ENCODE measurements at regions not wholly inside any gene's neighbourhood (a gene's known extent, or its start where the extent isn't known, plus 50 kb on each side); places are given as distances from the start of the nearest gene placed in this dataset.

DNA sequence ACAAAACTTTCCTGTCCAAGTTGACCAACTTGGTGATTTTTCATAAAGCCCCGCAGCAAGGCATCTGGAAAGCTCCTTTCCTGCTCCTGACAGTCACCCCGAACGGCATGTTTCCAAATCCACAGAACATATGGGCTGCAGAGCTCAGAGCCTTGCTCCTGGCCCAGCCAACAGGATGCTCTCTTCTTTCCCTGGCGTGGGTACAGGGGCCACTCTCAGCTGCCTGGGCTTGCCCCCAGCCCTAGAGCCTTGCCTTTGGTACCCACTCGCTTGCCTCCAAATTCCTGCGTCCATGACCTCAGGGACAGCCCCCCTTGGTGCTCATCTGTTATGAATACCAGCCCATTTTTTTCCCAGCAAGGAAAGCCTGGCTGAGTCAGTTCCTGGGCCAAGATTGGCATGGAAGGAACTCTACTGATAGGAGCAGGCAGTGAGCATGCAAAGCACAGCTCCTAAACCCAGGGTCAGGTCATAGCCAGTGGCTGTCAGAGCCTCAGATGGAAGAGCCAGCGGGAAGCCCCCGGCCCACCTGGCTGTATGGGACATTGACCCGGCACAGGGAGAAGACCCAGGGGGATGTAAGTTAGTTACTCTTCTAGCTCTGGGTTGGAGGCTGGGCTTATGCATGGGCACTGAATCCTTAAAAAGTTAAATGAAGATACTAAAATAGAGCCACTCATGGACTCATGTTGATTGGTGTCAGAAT, 105.3 kb upstream of the RTL1 start:
- DNase-seq (ENCODE audit: low read depth, low spot score), result no peak
- ATAC-seq, result no peak
- ChIA-PET RAD21 (ENCODE audit: low non-redundant PET in 1 of 2, low total read pairs in 2 of 2, uncharacterized antibody in 2 of 2, unreplicated experiment in 2 of 2) (no interaction called here), POLR2A (no interaction called here), CTCF (no interaction called here)
- Histone ChIP-seq H3K9ac (ENCODE audit: low read length) (no peak overlapping the region), H3K9me2 (ENCODE audit: insufficient read depth) (no peaks in the 10 kb centered on the region), H3K4me1 (ENCODE audit: control insufficient read depth in 1 of 2, insufficient read depth in 2 of 2, low read length in 2 of 2) (no peaks in the 10 kb centered on the region), H4K20me1 (ENCODE audit: insufficient read depth) (no peaks in the 10 kb centered on the region), H3K79me2 (ENCODE audit: insufficient read depth, low read length) (no peaks in the 10 kb centered on the region), H3K27ac (ENCODE audit: low read depth, low read length) (no peak overlapping the region), H3K36me3 (ENCODE audit: control insufficient read depth in 1 of 2, insufficient read depth in 2 of 2, low read length in 2 of 2) (no peaks in the 10 kb centered on the region), H3K9me3 (ENCODE audit: control insufficient read depth in 1 of 2, insufficient read depth in 1 of 2, low read depth in 1 of 2, low read length in 2 of 2) (no peaks in the 10 kb centered on the region; a peak in 1 of 4 replicates), H2AFZ (ENCODE audit: low read depth, low read length, poor library complexity, severe bottlenecking) (no peak overlapping the region), H3K4me2 (ENCODE audit: low read length) (no peak overlapping the region), H3K27me3 (ENCODE audit: insufficient read depth, low read length) (no peaks in the 10 kb centered on the region), H3K4me3 (replicated peaks in 1 of 2; ENCODE audit: low read depth in 1 of 2, low read length in 2 of 2) (no peak overlapping the region)
- intact Hi-C loops (cut with micrococcal nuclease), result no loop called here
- no TSS peak for BruUV-seq (replicated peaks)
- TF ChIP-seq EGR1 (IDR thresholded peaks at IDR 0.05; ENCODE audit: low read depth) (no peak), JUND (IDR thresholded peaks at IDR 0.05) (no peak), ELF1 (IDR thresholded peaks at IDR 0.05; ENCODE audit: borderline replicate concordance, low read depth) (no peak), EZH2phosphoT487 (IDR thresholded peaks at IDR 0.05; ENCODE audit: borderline replicate concordance) (no peak), YY1 (IDR thresholded peaks at IDR 0.05; ENCODE audit: extremely low read depth, insufficient replicate concordance, low read depth, low read length) (no peak), SP1 (IDR thresholded peaks at IDR 0.05; ENCODE audit: low read depth) (no peak), TCF7L2 (IDR thresholded peaks at IDR 0.05; ENCODE audit: borderline replicate concordance, extremely low read depth, insufficient read depth, insufficient read length) (no peak), ZNF274 (IDR thresholded peaks at IDR 0.05; ENCODE audit: low read depth, low read length) (no peak)
- TF ChIP-seq, protein P1, sequence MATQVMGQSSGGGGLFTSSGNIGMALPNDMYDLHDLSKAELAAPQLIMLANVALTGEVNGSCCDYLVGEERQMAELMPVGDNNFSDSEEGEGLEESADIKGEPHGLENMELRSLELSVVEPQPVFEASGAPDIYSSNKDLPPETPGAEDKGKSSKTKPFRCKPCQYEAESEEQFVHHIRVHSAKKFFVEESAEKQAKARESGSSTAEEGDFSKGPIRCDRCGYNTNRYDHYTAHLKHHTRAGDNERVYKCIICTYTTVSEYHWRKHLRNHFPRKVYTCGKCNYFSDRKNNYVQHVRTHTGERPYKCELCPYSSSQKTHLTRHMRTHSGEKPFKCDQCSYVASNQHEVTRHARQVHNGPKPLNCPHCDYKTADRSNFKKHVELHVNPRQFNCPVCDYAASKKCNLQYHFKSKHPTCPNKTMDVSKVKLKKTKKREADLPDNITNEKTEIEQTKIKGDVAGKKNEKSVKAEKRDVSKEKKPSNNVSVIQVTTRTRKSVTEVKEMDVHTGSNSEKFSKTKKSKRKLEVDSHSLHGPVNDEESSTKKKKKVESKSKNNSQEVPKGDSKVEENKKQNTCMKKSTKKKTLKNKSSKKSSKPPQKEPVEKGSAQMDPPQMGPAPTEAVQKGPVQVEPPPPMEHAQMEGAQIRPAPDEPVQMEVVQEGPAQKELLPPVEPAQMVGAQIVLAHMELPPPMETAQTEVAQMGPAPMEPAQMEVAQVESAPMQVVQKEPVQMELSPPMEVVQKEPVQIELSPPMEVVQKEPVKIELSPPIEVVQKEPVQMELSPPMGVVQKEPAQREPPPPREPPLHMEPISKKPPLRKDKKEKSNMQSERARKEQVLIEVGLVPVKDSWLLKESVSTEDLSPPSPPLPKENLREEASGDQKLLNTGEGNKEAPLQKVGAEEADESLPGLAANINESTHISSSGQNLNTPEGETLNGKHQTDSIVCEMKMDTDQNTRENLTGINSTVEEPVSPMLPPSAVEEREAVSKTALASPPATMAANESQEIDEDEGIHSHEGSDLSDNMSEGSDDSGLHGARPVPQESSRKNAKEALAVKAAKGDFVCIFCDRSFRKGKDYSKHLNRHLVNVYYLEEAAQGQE (IDR thresholded peaks at IDR 0.05; ENCODE audit: low read depth), result no peak
- TF ChIP-seq, protein P2, sequence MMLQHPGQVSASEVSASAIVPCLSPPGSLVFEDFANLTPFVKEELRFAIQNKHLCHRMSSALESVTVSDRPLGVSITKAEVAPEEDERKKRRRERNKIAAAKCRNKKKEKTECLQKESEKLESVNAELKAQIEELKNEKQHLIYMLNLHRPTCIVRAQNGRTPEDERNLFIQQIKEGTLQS (IDR thresholded peaks at IDR 0.05), result no peak
- TF ChIP-seq, protein P3, sequence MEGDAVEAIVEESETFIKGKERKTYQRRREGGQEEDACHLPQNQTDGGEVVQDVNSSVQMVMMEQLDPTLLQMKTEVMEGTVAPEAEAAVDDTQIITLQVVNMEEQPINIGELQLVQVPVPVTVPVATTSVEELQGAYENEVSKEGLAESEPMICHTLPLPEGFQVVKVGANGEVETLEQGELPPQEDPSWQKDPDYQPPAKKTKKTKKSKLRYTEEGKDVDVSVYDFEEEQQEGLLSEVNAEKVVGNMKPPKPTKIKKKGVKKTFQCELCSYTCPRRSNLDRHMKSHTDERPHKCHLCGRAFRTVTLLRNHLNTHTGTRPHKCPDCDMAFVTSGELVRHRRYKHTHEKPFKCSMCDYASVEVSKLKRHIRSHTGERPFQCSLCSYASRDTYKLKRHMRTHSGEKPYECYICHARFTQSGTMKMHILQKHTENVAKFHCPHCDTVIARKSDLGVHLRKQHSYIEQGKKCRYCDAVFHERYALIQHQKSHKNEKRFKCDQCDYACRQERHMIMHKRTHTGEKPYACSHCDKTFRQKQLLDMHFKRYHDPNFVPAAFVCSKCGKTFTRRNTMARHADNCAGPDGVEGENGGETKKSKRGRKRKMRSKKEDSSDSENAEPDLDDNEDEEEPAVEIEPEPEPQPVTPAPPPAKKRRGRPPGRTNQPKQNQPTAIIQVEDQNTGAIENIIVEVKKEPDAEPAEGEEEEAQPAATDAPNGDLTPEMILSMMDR (IDR thresholded peaks at IDR 0.05 in 2 of 3, conservative IDR thresholded peaks at IDR 0.05 in 1 of 3; ENCODE audit: borderline replicate concordance in 1 of 3, insufficient read depth in 1 of 3, low read depth in 2 of 3, low read length in 2 of 3), result no peak
